Epithelial cell of esophagus (primary cell): ENCODE measurements at regions not wholly inside any gene's neighbourhood (a gene's known extent, or its start where the extent isn't known, plus 50 kb on each side); places are given as distances from the start of the nearest gene placed in this dataset.

Source experiments
- DNase-seq: peaks from one replicate; pipeline ENCODE4 v3.0.0; 2010; ENCODE audit warnings: low read depth
- H3K4me3 ChIP-seq: 2 replicates; pipeline ENCODE4 v1.5.1; 2011; ENCODE audit warnings: mild to moderate bottlenecking, low read length, control low read depth
- CTCF ChIP-seq: IDR thresholded peaks from 2 replicates; pipeline ENCODE4 v1.5.1; 2011; ENCODE audit warnings: low read depth, mild to moderate bottlenecking, low read length, control low read depth, inconsistent platforms; ENCODE audit not compliant: insufficient read depth; ENCODE audit errors: missing control alignments

- no peak for DNase-seq
Observed at GRCh38 chr1:193762236-193762635, 575.8 kb upstream of the B3GALT2 start.

GRCh38 chr1:193755441-193755840 is 569.0 kb upstream of the B3GALT2 start:
- TF ChIP-seq CTCF: no peak
- no peak for DNase-seq
- H3K4me3 ChIP-seq: no peak overlapping the region

More at GRCh38 chr1:193762236-193762635, 575.8 kb upstream of the B3GALT2 start:
- no peak overlapping the region for H3K4me3 ChIP-seq
- no peak for TF ChIP-seq CTCF

GRCh38 chr1:193754732-193755427 is 568.5 kb upstream of the B3GALT2 start:
- H3K4me3 ChIP-seq: no peak overlapping the region
- peak; percentile 43 for TF ChIP-seq CTCF
- DNase-seq: peak; percentile 17

GRCh38 chr1:193754151-193754550 is 567.7 kb upstream of the B3GALT2 start:
- no peak overlapping the region for H3K4me3 ChIP-seq
- DNase-seq: no peak
- no peak for TF ChIP-seq CTCF

GRCh38 chr1:193753038-193753756 is 566.8 kb upstream of the B3GALT2 start:
- no peak overlapping the region for H3K4me3 ChIP-seq
- DNase-seq: no peak
- TF ChIP-seq CTCF: no peak

- H3K4me3 ChIP-seq: no peak overlapping the region
- TF ChIP-seq CTCF: no peak
- DNase-seq: no peak
Observed at GRCh38 chr1:193749868-193750267, 563.5 kb upstream of the B3GALT2 start.

- no peak for TF ChIP-seq CTCF
- DNase-seq: peak; percentile 40
- H3K4me3 ChIP-seq: no peak overlapping the region
Observed at GRCh38 chr1:193747579-193747978, 561.2 kb upstream of the B3GALT2 start.
